Hematopoietic multipotent progenitor cell treated with erythropoietin and hydrocortisone succinate and interleukin-3 and kit ligand, for 6 days (in vitro differentiated cells): ENCODE measurements at regions not wholly inside any gene's neighbourhood (a gene's known extent, or its start where the extent isn't known, plus 50 kb on each side); places are given as distances from the start of the nearest gene placed in this dataset.

Experiments used
- DNase-seq: peaks from one replicate; pipeline ENCODE4 v3.0.0-alpha.2; 2015

DNA sequence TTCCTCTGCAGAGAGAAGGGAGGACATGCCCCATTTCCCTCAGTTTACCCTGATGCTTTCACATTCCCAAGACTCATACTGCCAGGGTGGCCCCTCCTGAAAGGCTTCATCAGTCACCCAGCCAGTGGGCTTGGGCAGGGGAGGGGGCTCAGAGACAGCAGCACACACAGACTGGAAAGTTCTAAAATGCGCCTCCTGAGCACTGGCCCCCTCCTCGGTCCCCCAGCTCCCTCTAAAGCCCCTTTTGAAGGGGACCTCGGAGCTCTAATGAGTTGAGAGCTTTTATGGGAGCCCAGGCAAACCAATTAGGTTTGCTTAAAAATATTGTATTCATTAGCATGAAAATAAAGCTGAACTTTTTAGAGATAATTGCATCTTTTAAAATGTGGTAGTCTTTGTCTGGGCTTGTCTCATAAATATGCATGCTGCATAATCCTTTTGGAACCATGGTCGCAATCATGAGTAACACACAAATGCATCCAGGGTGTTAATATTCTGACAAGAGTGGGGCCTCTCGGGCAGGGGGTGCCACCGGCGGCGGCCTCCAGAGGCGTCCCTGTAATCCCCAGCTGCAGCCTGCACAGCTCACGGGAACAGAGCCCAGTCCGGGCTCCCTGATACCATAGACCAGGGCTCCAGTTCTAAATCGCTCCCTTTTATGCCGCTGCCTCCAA lies 78.5 kb downstream of the RPLP1 start:
- no peak for DNase-seq

DNA sequence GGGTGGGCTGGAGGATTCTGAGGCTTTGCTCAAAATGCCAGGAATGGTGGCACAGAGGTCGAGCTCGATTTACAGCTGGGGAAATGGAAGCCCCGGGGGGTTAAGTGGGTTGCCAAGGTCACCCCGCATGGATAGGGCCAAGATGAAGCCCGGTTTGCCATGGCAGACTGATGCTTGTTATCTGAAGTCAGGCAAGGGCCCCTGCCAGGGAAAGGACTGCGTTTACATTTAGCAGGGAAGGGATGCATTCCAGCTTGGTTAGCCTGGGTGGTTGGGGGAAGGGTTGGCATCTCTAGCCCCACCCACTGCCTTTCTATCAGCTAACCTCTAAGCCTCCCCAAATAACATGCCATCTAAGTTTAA lies 79.0 kb downstream of the RPLP1 start:
- no peak for DNase-seq

DNA sequence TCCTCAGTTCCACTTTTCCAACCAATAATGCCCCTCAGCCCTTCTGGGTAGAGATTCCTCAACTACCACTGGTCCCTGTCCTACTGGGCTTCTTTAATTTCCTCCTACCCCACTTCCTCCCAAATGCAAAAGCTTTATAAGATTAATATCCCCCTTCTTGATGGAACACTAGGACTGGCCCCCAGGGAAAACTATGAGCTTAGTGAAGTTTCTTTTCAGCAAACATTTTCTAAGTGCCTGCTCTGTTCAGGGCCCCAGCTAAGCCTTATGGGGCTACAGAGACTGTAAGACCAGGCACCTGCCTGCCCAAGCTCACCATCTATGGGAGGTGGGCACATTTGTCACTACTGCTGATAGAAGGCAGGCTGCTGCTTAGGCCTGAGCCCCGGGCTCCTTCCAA lies 79.4 kb downstream of the RPLP1 start:
- no peak for DNase-seq

DNA sequence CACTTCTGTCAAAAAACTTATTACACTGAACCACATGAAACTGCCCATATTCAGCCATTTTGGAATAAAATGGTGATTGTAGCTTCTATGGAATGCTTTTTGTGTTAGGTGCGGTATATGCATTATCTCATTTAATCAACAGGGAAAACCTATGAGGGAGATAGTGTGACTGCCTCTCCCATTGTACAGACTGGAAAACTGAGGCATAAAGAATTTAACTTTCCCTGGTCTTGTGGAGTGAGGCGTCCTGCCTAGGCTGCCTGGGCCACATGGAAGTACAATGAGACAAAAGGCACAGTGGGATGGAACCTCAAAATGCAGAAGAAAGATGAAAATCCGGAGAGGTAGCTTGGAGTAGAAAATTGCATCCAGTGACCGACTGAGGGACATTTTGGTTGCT lies 80.2 kb downstream of the RPLP1 start:
- DNase-seq = no peak

DNA sequence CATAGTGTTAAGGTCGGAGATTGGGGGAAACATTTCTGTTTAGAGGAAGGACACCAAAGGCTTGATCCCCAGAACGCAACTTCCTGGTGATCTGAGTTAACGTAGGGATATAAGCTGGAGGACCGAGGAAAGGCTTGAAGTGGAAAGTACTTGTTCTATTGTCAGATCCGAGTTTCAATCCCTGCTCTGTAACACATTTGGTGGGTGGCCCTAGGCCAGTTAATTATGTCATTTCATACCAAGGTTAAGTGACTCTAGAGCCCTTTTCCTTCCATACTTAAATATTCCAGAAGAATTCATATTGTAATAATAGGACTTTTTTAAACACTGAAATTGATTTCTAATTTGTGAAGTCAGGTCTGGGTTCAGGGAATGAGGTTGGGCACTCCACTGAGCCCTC lies 80.9 kb downstream of the RPLP1 start:
- DNase-seq = no peak

DNA sequence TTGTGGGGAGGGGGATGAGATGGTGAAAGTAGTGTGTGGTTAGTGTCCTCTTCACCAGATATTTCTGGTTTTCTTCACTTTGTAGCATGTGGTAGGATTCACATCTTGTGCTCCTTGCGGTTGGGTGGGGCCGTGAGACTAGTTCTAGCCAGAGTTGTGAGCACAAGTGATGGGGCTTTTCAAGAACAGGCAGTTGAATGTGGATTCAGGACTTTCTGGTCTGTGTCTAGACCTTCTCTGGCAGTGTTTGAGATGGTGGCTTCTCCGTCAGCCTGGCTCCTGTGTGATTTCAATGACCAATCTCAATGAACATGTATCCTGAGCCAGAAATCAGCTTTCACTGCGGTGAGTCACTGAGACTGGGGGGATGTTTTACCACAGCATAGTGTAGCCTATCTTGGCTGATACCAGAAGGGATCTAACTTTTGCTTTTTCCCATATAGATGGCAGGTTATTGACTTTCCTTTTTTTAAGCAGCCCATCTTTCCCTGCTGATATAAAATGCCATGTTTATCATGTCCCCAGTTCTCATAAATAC lies 82.6 kb downstream of the RPLP1 start:
- DNase-seq = no peak

DNA sequence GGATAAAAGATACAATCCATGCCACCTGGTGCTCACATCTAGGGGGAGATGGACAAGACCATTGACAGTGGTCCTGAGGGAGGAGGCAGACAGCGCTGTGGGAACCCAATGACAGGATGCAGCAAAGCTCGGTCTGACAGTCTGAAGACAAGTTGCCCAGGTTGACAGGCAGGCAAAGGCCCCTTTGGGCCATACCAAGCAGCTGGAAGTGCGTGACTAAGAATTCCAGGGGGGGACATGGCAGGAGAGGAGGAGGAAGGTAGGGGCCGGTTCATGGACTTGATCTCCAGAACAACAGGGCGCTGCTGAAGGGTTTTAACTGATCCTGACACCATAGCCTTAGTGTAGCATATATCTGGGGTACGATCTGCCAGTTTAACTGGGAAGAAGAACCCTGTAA lies 83.4 kb downstream of the RPLP1 start:
- DNase-seq = no peak

DNA sequence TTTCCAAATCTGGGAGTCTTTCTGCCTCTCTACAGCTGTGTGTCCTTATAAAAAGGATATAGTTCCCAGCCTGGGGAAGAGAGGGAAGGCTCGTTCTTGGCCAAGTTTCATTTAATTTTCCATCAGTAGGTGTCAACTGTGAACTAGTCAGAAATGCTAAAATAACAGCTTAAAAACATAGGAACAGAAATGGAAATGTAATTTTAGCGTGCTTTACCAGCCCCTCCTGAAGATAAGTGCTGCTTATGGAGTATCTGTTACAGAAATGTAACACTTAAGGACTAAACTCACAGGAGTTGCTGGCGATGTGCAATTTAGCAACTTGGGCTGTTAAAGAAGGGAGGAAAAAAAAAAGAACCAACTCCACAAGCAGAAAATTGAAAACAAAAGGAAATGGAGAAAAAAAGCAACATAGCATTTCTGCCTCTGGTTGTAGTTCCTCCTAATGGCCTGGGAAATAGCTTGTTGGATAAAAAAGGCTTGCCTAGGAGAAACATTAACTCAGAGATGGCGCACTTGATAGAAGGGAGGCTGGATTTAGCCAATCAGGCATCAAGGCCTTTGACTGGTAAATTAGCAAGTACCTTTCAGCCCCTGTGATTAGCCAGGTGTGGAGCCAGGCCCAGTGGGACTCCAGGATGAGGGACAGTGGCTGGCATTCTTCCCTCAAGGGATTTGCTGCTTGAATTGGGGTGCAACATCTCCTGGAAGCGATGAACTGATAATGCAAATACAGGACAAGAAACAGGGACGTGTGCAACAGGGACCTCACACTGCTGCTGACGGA lies 84.3 kb downstream of the RPLP1 start:
- no peak for DNase-seq

DNA sequence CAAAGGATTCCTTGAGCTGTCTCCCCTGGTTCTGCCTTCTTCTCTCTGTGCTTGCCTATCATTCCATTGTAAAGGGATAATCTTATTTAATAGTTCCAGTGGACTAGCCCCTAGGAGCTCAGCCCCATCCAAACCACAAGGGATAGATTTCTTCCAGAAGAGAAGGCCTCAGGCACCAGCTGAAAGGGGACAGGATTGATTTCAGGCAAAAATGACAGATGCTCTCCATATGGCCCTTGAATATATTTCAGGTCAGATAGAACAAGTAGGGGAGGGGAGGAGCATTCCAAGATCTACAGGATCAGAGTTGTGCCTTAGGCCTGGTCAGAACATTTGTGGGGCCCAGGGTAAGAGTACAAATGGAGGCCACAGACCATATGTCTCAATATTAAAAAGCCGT lies 85.3 kb downstream of the RPLP1 start:
- DNase-seq = no peak

DNA sequence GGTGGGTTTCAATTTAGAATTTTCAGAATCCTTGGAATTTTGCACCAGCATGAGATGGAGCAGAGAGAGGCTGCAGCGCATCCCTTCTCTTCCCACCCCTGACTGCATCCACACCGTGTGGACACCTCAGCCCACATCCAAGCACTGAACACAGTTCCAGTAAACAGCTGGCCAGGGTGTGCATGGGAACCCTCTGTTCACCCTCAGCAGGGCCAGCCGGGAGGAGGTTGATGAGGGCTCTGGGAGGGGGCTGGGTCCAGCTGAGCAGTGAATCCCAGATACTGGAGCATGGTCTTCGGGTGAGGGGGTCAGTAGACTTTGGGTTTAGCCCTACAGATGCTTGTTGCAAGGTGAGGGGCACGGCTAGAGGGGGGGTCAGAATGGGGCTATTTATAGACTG lies 85.8 kb downstream of the RPLP1 start:
- no peak for DNase-seq

DNA sequence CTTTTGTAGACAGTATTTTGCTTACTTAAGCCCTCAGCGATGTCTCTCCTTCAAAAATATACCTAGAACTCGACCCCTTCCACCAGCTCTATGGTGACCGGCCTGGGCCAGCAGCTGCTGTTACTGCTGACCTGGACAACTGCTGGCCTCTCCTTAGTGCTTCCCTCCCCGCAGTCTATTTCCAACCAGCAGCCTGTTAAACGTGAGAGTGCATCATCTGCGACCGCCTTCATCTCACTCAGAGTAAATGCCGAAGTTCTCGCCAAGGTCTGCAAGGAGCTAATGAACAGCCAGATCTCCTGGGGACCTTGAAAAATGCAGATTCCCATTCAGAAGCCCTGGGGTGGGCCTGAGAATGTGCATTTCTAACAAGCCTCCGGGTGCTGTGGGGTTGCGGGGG lies 86.7 kb downstream of the RPLP1 start:
- DNase-seq = no peak

DNA sequence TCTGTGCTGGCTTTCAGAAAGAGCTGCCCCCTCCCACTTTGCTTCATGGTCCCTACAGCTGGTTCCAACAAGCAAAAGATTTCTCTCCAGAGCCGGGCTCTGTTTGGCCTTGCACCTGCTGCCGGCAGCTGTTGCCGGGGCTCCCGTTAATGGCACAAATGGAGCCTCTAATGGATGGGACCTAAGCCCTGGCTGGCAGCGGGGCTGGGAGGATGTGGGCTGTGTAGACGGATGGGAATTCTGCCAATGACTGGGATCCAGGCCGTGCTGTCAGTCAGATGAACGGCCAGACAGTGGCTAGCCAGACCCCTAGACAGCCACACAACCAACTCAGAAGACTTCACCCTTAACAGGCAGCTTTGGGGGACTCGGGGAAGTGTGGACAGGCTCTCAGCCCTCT lies 88.0 kb downstream of the RPLP1 start:
- no peak for DNase-seq

DNA sequence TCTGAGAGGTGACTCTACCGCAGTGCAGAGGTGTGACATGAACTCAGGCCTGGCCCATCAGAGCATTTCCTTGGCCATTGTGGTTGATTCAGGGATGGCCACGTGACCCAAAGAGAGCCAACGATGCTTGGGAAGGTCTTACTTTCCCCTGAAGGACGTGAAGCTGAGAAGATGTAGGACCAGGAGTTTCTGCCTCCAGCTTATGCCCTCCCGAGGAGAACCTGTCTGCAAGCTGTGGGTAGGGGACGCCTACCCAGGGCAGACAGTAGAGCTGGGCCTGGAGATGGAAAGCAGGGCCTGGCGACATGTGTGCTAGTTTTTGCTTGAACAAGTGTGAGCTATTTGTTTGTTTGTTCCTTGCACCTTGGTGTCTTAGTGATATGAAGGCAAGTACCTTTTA lies 89.4 kb downstream of the RPLP1 start:
- no peak for DNase-seq

DNA sequence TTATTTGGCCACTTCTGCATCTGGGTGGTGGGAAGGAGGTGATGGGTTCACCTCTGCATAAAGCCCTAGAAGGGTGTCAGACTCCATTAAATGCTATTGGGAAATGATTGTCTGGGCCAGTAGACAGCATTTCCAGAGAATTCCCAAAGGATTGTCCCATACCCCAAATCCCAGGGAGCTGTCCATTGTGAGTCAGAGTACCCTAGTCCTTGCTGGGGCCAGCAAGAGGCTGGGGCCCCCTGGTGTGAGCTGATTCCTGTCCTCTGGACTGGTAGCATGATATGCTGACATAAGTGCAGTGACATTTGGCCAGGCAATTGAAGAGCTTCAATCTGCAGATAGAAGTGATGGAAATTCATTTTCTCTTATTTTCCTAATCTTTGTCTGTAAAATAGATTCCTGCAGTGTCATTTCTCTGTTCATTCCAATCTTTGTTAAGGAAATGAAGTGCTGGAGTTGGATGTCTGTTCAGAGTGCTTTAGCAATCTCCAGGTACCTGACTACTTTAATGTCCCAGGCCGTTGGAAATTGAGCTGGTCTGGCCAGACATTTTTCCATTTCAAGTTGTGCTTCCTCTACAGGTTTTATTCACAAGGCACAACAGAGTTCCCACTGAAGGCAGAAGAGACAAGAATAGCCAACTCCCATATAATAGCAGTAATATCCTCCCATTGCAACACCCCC lies 91.2 kb downstream of the RPLP1 start:
- DNase-seq = no peak

DNA sequence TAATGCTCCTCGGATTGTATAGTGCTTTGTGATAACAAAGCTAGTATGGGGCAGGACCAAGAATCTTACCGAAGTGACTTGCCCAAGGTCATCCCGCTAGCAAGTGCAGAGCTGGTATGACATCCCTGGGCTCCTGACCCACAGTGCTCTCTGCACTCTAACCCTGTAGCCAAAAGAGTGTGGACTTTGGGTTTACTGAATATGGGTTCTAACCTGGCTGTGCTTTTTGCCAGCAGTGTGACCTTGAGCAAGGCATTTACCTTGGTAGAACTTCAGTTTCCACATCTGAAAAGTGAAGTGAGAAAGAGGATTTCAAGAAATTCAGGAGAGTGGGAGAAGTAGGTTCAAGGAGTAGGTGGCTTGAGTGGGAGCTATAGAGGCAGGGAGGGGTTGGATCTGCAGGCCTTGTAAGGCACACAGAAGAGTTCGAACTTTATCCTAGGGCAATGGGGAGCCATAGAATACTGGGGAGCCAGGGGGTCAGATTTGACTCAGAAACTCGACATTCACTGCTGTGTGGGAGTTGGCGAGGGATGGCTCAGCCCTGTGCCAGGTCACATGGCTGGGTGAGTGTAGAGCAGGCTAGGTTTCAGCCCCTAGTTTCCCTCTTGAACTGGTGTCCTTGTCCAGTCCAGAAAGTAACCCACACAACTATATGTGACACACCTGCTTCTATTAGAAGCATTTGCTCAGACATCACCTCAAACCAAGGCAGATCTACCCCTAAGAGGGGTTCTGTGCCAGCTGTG lies 91.9 kb downstream of the RPLP1 start:
- DNase-seq = no peak

DNA sequence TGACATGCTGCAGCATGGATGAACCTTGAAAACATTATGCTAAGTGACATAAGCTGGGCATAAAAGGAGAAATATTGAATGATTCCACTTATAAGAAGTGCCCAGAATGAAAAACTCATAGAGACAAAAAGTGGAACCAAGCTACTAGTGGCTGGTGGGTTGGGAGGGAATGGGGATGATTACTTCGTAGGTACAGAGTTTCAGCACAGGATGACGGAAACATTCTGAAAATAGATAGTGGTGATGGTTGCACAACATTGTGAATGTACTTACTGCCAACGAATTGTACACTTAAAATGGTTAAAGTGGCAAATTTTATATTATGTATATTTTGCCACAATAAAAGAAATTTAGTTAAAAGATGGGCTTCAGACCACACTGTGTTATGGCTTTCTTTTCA lies 93.6 kb downstream of the RPLP1 start:
- no peak for DNase-seq

DNA sequence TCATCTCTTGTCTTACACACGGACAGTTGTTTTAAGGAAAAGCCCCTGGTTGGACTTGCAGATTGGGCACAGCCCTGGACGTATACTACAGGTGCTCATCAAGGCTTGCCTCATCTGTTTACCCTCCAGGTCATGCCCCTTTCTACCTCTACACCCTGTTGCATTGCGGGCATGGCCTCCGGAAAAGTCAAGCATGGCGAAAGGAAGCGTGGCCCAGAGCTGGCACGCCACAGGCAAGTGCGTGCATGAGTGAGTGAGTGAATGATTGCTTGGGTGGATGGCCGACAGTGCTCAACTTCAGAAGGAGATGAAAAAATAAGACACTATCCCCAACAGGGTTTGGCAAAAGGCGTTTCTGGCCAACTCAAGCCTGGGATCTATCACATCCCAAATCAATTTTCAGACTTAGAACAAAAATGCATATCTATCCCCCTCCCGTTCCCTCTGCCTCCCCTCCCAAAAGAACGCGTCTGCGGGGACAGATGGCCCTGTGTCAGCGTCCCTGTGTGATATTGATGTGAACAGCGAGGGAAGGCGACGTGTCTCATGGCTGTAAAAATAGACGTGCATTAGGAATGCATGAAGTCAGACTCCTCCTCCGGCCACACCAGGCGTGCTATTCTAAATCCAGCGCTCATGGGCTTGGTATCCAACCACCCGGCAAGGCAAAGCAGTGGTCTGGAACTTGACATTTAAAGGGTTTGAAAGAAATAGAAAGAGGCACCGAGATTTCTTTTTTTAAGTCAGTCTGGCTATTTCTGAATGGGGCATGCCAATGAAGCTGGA lies 96.0 kb downstream of the RPLP1 start:
- no peak for DNase-seq

DNA sequence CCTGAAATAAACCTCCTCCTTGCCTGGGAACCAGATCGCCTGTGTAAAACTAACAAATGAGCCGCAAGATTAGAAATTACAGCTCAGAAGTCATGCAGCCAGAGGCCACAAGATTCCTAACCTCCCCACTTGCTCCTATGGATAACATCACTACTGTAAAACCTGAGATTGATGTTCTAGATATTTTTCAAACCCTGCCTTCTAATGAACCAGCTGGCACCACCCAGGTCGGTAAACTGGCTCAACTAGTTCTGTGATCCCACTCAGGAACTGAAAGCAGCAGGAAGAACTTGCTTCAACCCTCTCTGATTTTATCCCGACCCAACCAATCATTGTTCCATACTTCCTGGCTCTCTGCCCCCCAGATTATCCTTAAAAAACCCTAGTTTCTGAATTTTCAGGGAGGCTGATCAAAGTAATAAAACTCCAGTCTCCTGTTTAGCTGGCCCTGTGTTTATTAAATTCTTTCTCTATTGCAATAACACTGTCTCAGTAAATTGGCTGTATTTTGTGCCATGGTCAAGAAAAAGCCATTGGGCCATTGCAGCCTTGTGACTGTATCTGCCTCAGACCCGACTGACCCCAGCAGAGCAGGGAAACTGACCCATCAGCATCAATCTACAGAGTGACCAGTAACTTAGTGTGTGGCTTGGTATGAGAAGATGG lies 98.9 kb downstream of the RPLP1 start:
- DNase-seq = no peak

DNA sequence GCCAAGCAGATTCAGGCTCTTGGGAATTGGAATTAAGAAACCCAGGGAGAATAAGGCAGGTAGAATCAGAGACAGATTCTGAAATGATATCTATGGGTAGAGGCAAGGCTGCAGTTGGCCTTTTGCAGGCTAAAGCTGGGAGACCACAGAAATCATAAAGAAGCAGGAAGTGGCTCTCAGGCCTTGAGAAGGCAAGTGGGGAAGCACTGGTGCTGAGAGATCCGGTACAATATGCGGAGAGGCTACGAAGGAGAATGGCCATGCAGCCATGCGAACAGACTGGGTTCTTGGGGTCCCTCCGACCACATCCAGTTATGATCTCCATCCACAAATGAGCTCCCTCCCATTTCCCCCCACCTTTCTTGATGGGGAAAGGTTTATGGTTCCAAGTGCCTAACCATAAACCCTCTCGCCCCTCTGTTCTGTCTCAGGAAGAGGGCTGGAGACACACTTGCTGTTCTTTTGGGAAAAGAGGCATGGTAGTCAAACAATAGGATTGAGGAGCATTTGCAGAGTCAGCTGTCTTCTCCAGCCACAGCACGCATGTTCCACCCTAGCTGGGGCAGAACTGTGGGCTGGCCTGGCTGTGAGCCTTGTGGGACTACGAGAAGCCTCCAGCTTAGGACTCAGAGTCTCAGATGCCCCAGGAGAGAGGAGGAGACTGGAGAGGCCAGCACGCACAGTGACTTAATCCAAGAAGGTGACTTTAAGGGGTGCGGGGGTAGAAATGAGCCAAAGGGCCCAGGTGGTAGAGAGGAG lies 99.6 kb downstream of the RPLP1 start:
- DNase-seq = no peak

DNA sequence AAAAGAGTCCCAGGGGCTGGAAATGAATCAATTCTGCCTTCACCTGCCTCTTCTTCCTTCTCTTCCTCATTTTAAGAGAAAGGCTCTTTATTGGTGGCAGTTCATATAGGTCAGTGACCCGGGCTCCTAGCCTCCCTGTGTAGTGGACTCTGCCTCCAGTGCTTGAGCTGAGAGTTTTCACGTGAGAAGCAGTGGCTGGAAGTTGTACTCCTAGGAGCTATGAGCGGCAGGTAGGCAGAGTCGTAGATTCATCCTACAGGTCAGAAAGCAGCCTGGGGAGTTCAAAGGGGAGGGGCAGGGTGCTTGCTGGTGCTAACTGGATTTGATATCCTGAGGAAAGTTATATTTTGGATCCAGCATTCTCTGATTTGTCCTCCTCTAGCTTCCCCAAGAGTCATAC lies 101.1 kb downstream of the RPLP1 start:
- no peak for DNase-seq
